Keratinocyte (primary cell): ENCODE measurements at regions not wholly inside any gene's neighbourhood (a gene's known extent, or its start where the extent isn't known, plus 50 kb on each side); places are given as distances from the start of the nearest gene placed in this dataset.
"Not testable (repeated sequence)": the region's sequence is repeated elsewhere in the genome, so short reads cannot be mapped to it uniquely, and the experiment has no call there.

ENCODE experiments used
- DNase-seq: peaks from one replicate; pipeline ENCODE4 v3.0.0-alpha.2; 2011; ENCODE audit warnings: low read depth, missing footprints, low spot score
- FAIRE-seq: peaks from 2 replicates; lab custom pipeline; 2011; peaks lifted over from hg19 to GRCh38; lab: Jason Lieb, UNC
- H2AFZ ChIP-seq: 2 replicates; pipeline ENCODE4 v1.6.0; 2012; ENCODE audit warnings: low read length, control low read depth, inconsistent platforms; ENCODE audit not compliant: control insufficient read depth
- H3K27ac ChIP-seq: 2 replicates; pipeline ENCODE4 v1.5.1; 2011; ENCODE audit warnings: low read length; ENCODE audit not compliant: control insufficient read depth, insufficient read depth
- H3K27me3 ChIP-seq: 3 replicates; pipeline ENCODE4 v1.6.0; 2011; ENCODE audit warnings: low read length; ENCODE audit not compliant: control insufficient read depth, insufficient read depth; ENCODE audit errors: extremely low read depth
- H3K36me3 ChIP-seq, 2 experiments: 2 replicates in 1 of 2; 3 replicates in 1 of 2; pipeline ENCODE4 v1.5.1; 2011; ENCODE audit warnings: low read length in 2 of 2, mild to moderate bottlenecking in 1 of 2; ENCODE audit not compliant: control insufficient read depth in 2 of 2, insufficient read depth in 2 of 2; ENCODE audit errors: extremely low read depth in 1 of 2
- H3K4me1 ChIP-seq: 3 replicates; pipeline ENCODE4 v1.5.1; 2011; ENCODE audit warnings: low read length; ENCODE audit not compliant: control insufficient read depth, insufficient read depth; ENCODE audit errors: extremely low read depth
- H3K4me2 ChIP-seq: 3 replicates; pipeline ENCODE4 v1.6.0; 2011; ENCODE audit warnings: low read depth, low read length; ENCODE audit not compliant: control insufficient read depth, insufficient read depth; ENCODE audit errors: extremely low read depth
- H3K4me3 ChIP-seq, 3 experiments: fragments of 200-600 bp in 1 of 3; sonication (generic) in 1 of 3; 2 replicates in 2 of 3; 3 replicates in 1 of 3; pipeline ENCODE4 v1.5.1; 2011 to 2016; ENCODE audit warnings: low read length in 3 of 3, mild to moderate bottlenecking in 3 of 3, control low read depth in 2 of 3, inconsistent platforms in 1 of 3, low read depth in 1 of 3, mixed read lengths in 1 of 3, mixed run types in 1 of 3, moderate library complexity in 1 of 3; ENCODE audit not compliant: control insufficient read depth in 2 of 3, insufficient read depth in 2 of 3; ENCODE audit errors: extremely low read depth in 1 of 3
- H3K79me2 ChIP-seq: 2 replicates; pipeline ENCODE4 v1.6.0; 2012; ENCODE audit warnings: low read length; ENCODE audit not compliant: control insufficient read depth, insufficient read depth
- H3K9ac ChIP-seq: 3 replicates; pipeline ENCODE4 v1.6.0; 2011; ENCODE audit warnings: low read length; ENCODE audit not compliant: control insufficient read depth, insufficient read depth; ENCODE audit errors: extremely low read depth
- H3K9me1 ChIP-seq: 3 replicates; pipeline ENCODE4 v1.6.0; 2011; ENCODE audit warnings: low read length; ENCODE audit not compliant: control insufficient read depth, insufficient read depth; ENCODE audit errors: extremely low read depth
- H3K9me3 ChIP-seq: 2 replicates; pipeline ENCODE4 v1.5.1; 2012; ENCODE audit warnings: low read depth, low read length; ENCODE audit not compliant: control insufficient read depth
- H4K20me1 ChIP-seq: 3 replicates; pipeline ENCODE4 v1.6.0; 2011; ENCODE audit warnings: low read length; ENCODE audit not compliant: control insufficient read depth, insufficient read depth; ENCODE audit errors: extremely low read depth
- EZH2 ChIP-seq: IDR thresholded peaks from one replicate; pipeline ENCODE4 v1.6.1; 2012; ENCODE audit warnings: inconsistent platforms, mild to moderate bottlenecking, low read length, moderate library complexity
- dilution Hi-C: fragments of 300-500 bp; cut with MboI; formaldehyde crosslinking; loops from one replicate; pipeline ENCODE4 v1.7.0; 2020; ENCODE audit warnings: low sequenced_read_pairs; ENCODE audit not compliant: extremely low pct_ligation_motif_present
- TF ChIP-seq, protein P1 (sequence below), 3 experiments: IDR thresholded peaks in 1 of 3; conservative IDR thresholded peaks in 1 of 3; optimal IDR thresholded peaks in 1 of 3; 2 replicates in 2 of 3; 3 replicates in 1 of 3; pipeline versions ENCODE3 to v1.5.1; 2011; ENCODE audit warnings: low read length in 3 of 3, mild to moderate bottlenecking in 3 of 3, moderate library complexity in 2 of 3, control low read depth in 1 of 3, inconsistent platforms in 1 of 3; ENCODE audit not compliant: insufficient read depth in 2 of 3; ENCODE audit errors: extremely low read depth in 1 of 3

- Histone ChIP-seq H3K27ac (no peak overlapping the region), H4K20me1 (no peaks in the 10 kb centered on the region), H3K36me3 (no peaks in the 10 kb centered on the region), H2AFZ (no peak overlapping the region), H3K9ac (no peak overlapping the region), H3K9me1 (no peaks in the 10 kb centered on the region), H3K4me3 (no peak overlapping the region), H3K9me3 (no peaks in the 10 kb centered on the region), H3K4me1 (no peaks in the 10 kb centered on the region), H3K79me2 (no peaks in the 10 kb centered on the region), H3K4me2 (no peak overlapping the region), H3K27me3 (no peaks in the 10 kb centered on the region)
- dilution Hi-C loops, result no loop called here
- TF ChIP-seq EZH2, result no peak
- TF ChIP-seq, protein P1, sequence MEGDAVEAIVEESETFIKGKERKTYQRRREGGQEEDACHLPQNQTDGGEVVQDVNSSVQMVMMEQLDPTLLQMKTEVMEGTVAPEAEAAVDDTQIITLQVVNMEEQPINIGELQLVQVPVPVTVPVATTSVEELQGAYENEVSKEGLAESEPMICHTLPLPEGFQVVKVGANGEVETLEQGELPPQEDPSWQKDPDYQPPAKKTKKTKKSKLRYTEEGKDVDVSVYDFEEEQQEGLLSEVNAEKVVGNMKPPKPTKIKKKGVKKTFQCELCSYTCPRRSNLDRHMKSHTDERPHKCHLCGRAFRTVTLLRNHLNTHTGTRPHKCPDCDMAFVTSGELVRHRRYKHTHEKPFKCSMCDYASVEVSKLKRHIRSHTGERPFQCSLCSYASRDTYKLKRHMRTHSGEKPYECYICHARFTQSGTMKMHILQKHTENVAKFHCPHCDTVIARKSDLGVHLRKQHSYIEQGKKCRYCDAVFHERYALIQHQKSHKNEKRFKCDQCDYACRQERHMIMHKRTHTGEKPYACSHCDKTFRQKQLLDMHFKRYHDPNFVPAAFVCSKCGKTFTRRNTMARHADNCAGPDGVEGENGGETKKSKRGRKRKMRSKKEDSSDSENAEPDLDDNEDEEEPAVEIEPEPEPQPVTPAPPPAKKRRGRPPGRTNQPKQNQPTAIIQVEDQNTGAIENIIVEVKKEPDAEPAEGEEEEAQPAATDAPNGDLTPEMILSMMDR (optimal IDR thresholded peaks at IDR 0.05 in 1 of 3, IDR thresholded peaks at IDR 0.05 in 1 of 3, conservative IDR thresholded peaks at IDR 0.05 in 1 of 3; ENCODE audit: extremely low read depth in 1 of 3, insufficient read depth in 2 of 3, low read length in 3 of 3), result no peak
- FAIRE-seq, result no peak
- no peak for DNase-seq
Measured at GRCh38 chr2:182548031-182548950, 121.5 kb upstream of the PDE1A start.

- Histone ChIP-seq H3K4me2 (no peak overlapping the region), H3K79me2 (no peaks in the 10 kb centered on the region), H3K4me1 (no peaks in the 10 kb centered on the region), H3K27ac (no peak overlapping the region), H2AFZ (no peak overlapping the region), H3K27me3 (no peaks in the 10 kb centered on the region), H3K36me3 (no peaks in the 10 kb centered on the region), H3K9me3 (no peaks in the 10 kb centered on the region), H3K9ac (no peak overlapping the region), H3K9me1 (no peaks in the 10 kb centered on the region), H3K4me3 (no peak overlapping the region), H4K20me1 (no peaks in the 10 kb centered on the region)
- no peak for TF ChIP-seq EZH2
- TF ChIP-seq, protein P1 (optimal IDR thresholded peaks at IDR 0.05 in 1 of 3, IDR thresholded peaks at IDR 0.05 in 1 of 3, conservative IDR thresholded peaks at IDR 0.05 in 1 of 3; ENCODE audit: extremely low read depth in 1 of 3, insufficient read depth in 2 of 3, low read length in 3 of 3), result no peak
- FAIRE-seq (no peak), DNase-seq (no peak)
- dilution Hi-C loops, result no loop called here
Measured at GRCh38 chr2:182550234-182550633, 123.4 kb upstream of the PDE1A start.

DNA sequence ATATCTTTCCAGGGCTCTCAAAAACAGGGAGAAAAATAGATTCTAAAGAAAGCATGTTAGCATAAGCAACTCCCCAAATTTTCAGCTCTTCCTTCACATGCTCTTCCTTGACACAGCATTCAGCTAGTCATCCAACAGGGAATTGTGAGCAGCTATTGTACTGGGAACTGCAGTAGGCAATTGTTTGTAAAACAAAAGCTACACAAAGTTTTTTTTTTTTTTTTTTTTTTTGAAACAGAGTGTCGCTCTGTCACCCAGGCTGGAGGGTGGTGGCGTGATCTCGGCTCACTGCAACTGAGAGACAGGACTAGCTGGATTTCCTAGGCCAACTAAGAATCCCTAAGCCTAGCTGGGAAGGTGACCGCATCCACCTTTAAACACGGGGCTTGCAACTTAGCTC lies 125.4 kb upstream of the PDE1A start:
- H3K27me3 ChIP-seq, H4K20me1 ChIP-seq, dilution Hi-C loops, FAIRE-seq, H3K27ac ChIP-seq, H3K9me3 ChIP-seq, H3K9me1 ChIP-seq, H3K4me1 ChIP-seq, H2AFZ ChIP-seq, H3K4me3 ChIP-seq, H3K4me2 ChIP-seq, DNase-seq, H3K9ac ChIP-seq, H3K79me2 ChIP-seq, H3K36me3 ChIP-seq: not testable (repeated sequence)

DNA sequence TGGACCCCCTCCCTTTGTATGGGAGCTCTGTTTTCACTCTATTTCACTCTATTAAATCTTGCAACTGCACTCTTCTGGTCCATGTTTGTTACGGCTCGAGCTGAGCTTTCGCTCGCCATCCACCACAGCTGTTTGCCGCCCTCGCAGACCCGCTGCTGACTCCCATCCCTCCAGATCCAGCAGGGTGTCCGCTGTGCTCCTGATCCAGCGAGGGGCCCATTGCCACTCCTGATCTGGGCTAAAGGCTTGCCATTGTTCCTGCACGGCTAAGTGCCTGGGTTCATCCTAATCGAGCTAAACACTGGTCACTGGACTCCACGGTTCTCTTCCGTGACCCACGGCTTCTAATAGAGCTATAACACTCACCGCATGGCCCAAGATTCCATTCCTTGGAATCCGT lies 125.9 kb upstream of the PDE1A start:
- H4K20me1 ChIP-seq, H3K9me1 ChIP-seq, dilution Hi-C loops, DNase-seq, H3K9me3 ChIP-seq, H3K4me2 ChIP-seq, H2AFZ ChIP-seq, H3K27me3 ChIP-seq, H3K79me2 ChIP-seq, H3K4me1 ChIP-seq, FAIRE-seq, H3K36me3 ChIP-seq, H3K9ac ChIP-seq, H3K4me3 ChIP-seq, H3K27ac ChIP-seq: not testable (repeated sequence)
